ENCODE measurements at regions not wholly inside any gene's neighbourhood (a gene's known extent, or its start where the extent isn't known, plus 50 kb on each side); places are given as distances from the start of the nearest gene placed in this dataset.

GRCh38 chr5:155125551-155126095 is 112.1 kb downstream of the KIF4B start:
- intact Hi-C loops (cut with DNase I, micrococcal nuclease), result no loop called here
- Histone ChIP-seq H3K9me3 (ENCODE audit: control insufficient read depth in 1 of 2, insufficient read depth in 1 of 2, low read length in 2 of 2) (no peaks in the 10 kb centered on the region), H3K27ac (ENCODE audit: low read depth in 1 of 2, low read length in 2 of 2) (no peak overlapping the region), H3K4me3 (ENCODE audit: low read length) (no peak overlapping the region), H3K36me3 (ENCODE audit: insufficient read depth, low read length) (no peaks in the 10 kb centered on the region), H3K4me1 (ENCODE audit: insufficient read depth, low read length) (no peaks in the 10 kb centered on the region), H3K27me3 (ENCODE audit: control insufficient read depth in 1 of 2, insufficient read depth in 2 of 2, low read length in 2 of 2) (peaks cover 3% of the 10 kb centered on the region in 2 experiments)
- TF ChIP-seq, protein P1, sequence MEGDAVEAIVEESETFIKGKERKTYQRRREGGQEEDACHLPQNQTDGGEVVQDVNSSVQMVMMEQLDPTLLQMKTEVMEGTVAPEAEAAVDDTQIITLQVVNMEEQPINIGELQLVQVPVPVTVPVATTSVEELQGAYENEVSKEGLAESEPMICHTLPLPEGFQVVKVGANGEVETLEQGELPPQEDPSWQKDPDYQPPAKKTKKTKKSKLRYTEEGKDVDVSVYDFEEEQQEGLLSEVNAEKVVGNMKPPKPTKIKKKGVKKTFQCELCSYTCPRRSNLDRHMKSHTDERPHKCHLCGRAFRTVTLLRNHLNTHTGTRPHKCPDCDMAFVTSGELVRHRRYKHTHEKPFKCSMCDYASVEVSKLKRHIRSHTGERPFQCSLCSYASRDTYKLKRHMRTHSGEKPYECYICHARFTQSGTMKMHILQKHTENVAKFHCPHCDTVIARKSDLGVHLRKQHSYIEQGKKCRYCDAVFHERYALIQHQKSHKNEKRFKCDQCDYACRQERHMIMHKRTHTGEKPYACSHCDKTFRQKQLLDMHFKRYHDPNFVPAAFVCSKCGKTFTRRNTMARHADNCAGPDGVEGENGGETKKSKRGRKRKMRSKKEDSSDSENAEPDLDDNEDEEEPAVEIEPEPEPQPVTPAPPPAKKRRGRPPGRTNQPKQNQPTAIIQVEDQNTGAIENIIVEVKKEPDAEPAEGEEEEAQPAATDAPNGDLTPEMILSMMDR (IDR thresholded peaks at IDR 0.05), result no peak
- no peak overlapping the region for H3K4me3 Mint-ChIP-seq
- no peaks in the 10 kb centered on the region for H3K36me3 Mint-ChIP-seq (ENCODE audit: low read depth)
- POLR2A ChIA-PET, result no interaction called here
- no peak for DNase-seq
- CTCF ChIA-PET, result no interaction called here
- H3K4me1 Mint-ChIP-seq (ENCODE audit: low read depth), result no peaks in the 10 kb centered on the region
- H3K9me3 Mint-ChIP-seq, result no peaks in the 10 kb centered on the region
- ATAC-seq (ENCODE audit: poor library complexity), result no peak
- H3K27ac Mint-ChIP-seq, result no peak overlapping the region
- H3K27me3 Mint-ChIP-seq, result peaks cover 42% of the 10 kb centered on the region

DNA sequence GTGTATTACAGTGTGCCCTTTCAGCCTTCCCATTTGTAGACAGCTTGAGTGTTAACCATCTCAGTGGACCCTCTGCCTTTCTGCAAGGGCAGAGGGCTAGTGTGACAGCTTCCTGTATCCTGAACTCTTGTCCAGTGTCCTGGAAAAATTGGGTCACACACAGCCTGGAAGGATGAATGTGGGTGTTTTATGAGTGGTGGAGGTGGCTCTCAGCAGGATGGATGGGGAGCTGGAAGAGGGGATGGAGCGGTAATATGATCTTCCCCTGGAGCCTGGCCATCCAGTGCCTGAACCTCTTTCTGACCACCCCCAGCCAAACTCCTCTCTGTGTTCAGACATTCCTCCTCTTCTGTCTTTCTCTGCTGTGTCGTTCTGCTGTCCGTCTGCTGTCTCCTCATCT is 113.0 kb downstream of the KIF4B start:
- no peaks in the 10 kb centered on the region for H3K36me3 Mint-ChIP-seq (ENCODE audit: low read depth)
- CTCF ChIA-PET, result no interaction called here
- POLR2A ChIA-PET, result no interaction called here

GRCh38 chr5:155127552-155127951 is 114.0 kb downstream of the KIF4B start:
- H3K27me3 Mint-ChIP-seq, result peaks cover 50% of the 10 kb centered on the region
- H3K9me3 Mint-ChIP-seq, result no peaks in the 10 kb centered on the region
- Histone ChIP-seq H3K27me3 (ENCODE audit: control insufficient read depth in 1 of 2, insufficient read depth in 2 of 2, low read length in 2 of 2) (peaks cover 3% of the 10 kb centered on the region in 2 experiments), H3K27ac (ENCODE audit: low read depth in 1 of 2, low read length in 2 of 2) (no peak overlapping the region), H3K36me3 (ENCODE audit: insufficient read depth, low read length) (no peaks in the 10 kb centered on the region), H3K4me3 (ENCODE audit: low read length) (no peak overlapping the region), H3K9me3 (ENCODE audit: control insufficient read depth in 1 of 2, insufficient read depth in 1 of 2, low read length in 2 of 2) (no peaks in the 10 kb centered on the region), H3K4me1 (ENCODE audit: insufficient read depth, low read length) (no peaks in the 10 kb centered on the region)
- no peak overlapping the region for H3K27ac Mint-ChIP-seq
- ChIA-PET POLR2A (no interaction called here), CTCF (no interaction called here)
- TF ChIP-seq, protein P1 (IDR thresholded peaks at IDR 0.05), result no peak
- H3K4me3 Mint-ChIP-seq, result no peak overlapping the region
- no peak for DNase-seq
- H3K36me3 Mint-ChIP-seq (ENCODE audit: low read depth), result no peaks in the 10 kb centered on the region
- intact Hi-C loops (cut with DNase I, micrococcal nuclease), result no loop called here
- ATAC-seq (ENCODE audit: poor library complexity), result no peak
- no peaks in the 10 kb centered on the region for H3K4me1 Mint-ChIP-seq (ENCODE audit: low read depth)

More for the DNA sequence above, 113.0 kb downstream of the KIF4B start:
- Histone ChIP-seq H3K4me3 (ENCODE audit: low read length) (no peak overlapping the region), H3K36me3 (ENCODE audit: insufficient read depth, low read length) (no peaks in the 10 kb centered on the region), H3K4me1 (ENCODE audit: insufficient read depth, low read length) (no peaks in the 10 kb centered on the region), H3K27ac (ENCODE audit: low read depth in 1 of 2, low read length in 2 of 2) (no peak overlapping the region), H3K9me3 (ENCODE audit: control insufficient read depth in 1 of 2, insufficient read depth in 1 of 2, low read length in 2 of 2) (no peaks in the 10 kb centered on the region), H3K27me3 (ENCODE audit: control insufficient read depth in 1 of 2, insufficient read depth in 2 of 2, low read length in 2 of 2) (peaks cover 3% of the 10 kb centered on the region in 2 experiments)
- H3K4me3 Mint-ChIP-seq, result no peak overlapping the region
- H3K27ac Mint-ChIP-seq, result no peak overlapping the region
- intact Hi-C loops (cut with DNase I, micrococcal nuclease), result no loop called here
- TF ChIP-seq, protein P1 (IDR thresholded peaks at IDR 0.05), result no peak
- no peak for DNase-seq
- no peak for ATAC-seq (ENCODE audit: poor library complexity)
- H3K9me3 Mint-ChIP-seq, result no peaks in the 10 kb centered on the region
- no peaks in the 10 kb centered on the region for H3K4me1 Mint-ChIP-seq (ENCODE audit: low read depth)
- peaks cover 42% of the 10 kb centered on the region for H3K27me3 Mint-ChIP-seq
